Uterus (tissue), 2 donors: ENCODE measurements at regions not wholly inside any gene's neighbourhood (a gene's known extent, or its start where the extent isn't known, plus 50 kb on each side); places are given as distances from the start of the nearest gene placed in this dataset.

Experiments used
- POLR2A ChIP-seq, 2 donors: fragments of 450-650 bp; IDR thresholded peaks; one replicate each; pipeline ENCODE4 v1.6.1; 2016; ENCODE audit warnings: antibody characterized with exemption in 2 of 2, mild to moderate bottlenecking in 1 of 2, moderate library complexity in 1 of 2
- TF ChIP-seq, protein P1 (sequence below), 4 experiments: fragments of 200-600 bp in 2 of 4; fragments of 450-650 bp in 2 of 4; sonication (generic) in 2 of 4; IDR thresholded peaks; one replicate each; pipeline ENCODE4 v1.5.1; 2016 to 2019; ENCODE audit warnings: antibody characterized with exemption in 4 of 4, mild to moderate bottlenecking in 2 of 4, moderate library complexity in 1 of 4

GRCh38 chr18:56285387-56286065 is 352.9 kb downstream of the TXNL1 start:
- TF ChIP-seq, protein P1, sequence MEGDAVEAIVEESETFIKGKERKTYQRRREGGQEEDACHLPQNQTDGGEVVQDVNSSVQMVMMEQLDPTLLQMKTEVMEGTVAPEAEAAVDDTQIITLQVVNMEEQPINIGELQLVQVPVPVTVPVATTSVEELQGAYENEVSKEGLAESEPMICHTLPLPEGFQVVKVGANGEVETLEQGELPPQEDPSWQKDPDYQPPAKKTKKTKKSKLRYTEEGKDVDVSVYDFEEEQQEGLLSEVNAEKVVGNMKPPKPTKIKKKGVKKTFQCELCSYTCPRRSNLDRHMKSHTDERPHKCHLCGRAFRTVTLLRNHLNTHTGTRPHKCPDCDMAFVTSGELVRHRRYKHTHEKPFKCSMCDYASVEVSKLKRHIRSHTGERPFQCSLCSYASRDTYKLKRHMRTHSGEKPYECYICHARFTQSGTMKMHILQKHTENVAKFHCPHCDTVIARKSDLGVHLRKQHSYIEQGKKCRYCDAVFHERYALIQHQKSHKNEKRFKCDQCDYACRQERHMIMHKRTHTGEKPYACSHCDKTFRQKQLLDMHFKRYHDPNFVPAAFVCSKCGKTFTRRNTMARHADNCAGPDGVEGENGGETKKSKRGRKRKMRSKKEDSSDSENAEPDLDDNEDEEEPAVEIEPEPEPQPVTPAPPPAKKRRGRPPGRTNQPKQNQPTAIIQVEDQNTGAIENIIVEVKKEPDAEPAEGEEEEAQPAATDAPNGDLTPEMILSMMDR (IDR thresholded peaks at IDR 0.05): no peak
- TF ChIP-seq POLR2A (IDR thresholded peaks at IDR 0.05): no peak
